ENCODE measurements at regions not wholly inside any gene's neighbourhood (a gene's known extent, or its start where the extent isn't known, plus 50 kb on each side); places are given as distances from the start of the nearest gene placed in this dataset.

- Histone ChIP-seq H3K27me3 (no peaks in the 10 kb centered on the region), H3K4me3 (no peak overlapping the region), H3K4me1 (peaks cover 0 to 4% (median 0%) of the 10 kb centered on the region in 12 donors), H3K27ac (no peak overlapping the region), H3K36me3 (no peaks in the 10 kb centered on the region), H3K9me3 (peaks cover 0 to 17% (median 0%) of the 10 kb centered on the region in 12 donors)
- intact Hi-C loops (cut with DNase I): no loop called here
- no peak for TF ChIP-seq POLR2A (IDR thresholded peaks at IDR 0.05)
- TF ChIP-seq, protein P1, sequence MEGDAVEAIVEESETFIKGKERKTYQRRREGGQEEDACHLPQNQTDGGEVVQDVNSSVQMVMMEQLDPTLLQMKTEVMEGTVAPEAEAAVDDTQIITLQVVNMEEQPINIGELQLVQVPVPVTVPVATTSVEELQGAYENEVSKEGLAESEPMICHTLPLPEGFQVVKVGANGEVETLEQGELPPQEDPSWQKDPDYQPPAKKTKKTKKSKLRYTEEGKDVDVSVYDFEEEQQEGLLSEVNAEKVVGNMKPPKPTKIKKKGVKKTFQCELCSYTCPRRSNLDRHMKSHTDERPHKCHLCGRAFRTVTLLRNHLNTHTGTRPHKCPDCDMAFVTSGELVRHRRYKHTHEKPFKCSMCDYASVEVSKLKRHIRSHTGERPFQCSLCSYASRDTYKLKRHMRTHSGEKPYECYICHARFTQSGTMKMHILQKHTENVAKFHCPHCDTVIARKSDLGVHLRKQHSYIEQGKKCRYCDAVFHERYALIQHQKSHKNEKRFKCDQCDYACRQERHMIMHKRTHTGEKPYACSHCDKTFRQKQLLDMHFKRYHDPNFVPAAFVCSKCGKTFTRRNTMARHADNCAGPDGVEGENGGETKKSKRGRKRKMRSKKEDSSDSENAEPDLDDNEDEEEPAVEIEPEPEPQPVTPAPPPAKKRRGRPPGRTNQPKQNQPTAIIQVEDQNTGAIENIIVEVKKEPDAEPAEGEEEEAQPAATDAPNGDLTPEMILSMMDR (IDR thresholded peaks at IDR 0.05): no peak
- DNase-seq (no peak), ATAC-seq (no peak)
Observed at GRCh38 chr9:87178302-87178701, 231.0 kb upstream of the GAS1 start.

DNA sequence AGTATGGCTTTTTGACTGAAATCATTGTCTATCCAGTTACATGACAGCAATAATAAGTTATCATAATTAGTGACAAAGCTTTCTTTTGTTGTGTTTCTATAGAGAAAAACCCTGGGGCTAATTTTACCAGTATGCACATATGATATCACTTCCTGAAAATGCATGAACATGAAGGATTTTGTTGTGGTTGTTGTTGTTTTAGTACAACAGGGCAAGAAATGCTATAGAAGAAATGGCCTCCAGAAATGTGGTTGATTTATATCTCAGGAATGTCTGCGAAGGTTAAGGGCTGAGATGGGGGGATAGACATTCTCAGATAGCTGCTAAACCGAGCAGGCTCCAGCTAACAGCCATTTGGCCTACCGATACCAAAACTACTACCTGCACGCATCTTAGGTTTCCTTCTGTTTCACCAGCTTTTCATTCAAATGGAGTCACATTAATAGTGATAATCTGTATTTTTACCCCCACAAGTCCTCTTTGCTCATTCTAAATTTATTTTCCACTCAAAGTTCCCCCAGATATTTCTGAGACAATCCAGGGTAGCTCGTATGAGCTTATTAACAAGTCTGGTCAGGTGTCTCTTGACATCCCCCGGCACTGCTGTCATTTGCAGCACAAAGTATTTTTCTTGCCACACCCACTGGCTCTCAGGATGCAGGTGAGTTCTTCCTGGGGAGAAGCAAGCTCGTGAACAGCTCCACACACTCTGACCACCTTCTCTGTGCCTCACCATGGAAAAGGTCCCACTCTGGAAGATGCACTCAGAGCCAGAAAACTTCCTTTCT, 232.4 kb upstream of the GAS1 start:
- DNase-seq (no peak), ATAC-seq (no peak)
- H3K36me3 ChIP-seq: no peaks in the 10 kb centered on the region
- TF ChIP-seq POLR2A (IDR thresholded peaks at IDR 0.05): no peak
- TF ChIP-seq, protein P1 (IDR thresholded peaks at IDR 0.05): no peak
- peaks cover 0 to 19% (median 0%) of the 10 kb centered on the region in 12 donors for H3K9me3 ChIP-seq
- H3K4me3 ChIP-seq: no peak overlapping the region
- H3K27ac ChIP-seq: no peak overlapping the region
- H3K4me1 ChIP-seq: peaks cover 0 to 4% (median 0%) of the 10 kb centered on the region in 12 donors
- H3K27me3 ChIP-seq: no peaks in the 10 kb centered on the region
- intact Hi-C loops (cut with DNase I): no loop called here
- WGBS, 4 donors: 78 to 94% (median 84%) methylated on average over 7 of the region's 7 CpGs

DNA sequence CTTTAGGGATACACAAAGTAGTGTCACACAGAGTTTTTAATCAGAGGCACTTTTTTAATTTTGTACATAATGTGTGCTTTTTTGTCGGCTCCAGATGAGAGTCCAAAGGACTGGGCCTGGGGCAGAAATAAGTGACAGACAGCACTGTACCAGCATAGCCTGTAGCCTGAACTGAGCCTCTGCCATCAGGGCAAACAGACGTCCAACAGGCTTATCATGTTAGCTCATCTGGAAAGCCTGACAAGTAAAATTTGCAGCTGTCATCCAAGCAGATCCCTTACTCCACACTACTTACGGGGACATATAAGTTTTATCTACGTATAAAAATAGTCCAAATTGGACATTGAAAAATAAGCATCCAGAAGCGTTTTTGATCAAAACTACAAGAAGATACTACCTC, 233.1 kb upstream of the GAS1 start:
- Histone ChIP-seq H3K27me3 (no peaks in the 10 kb centered on the region), H3K36me3 (no peaks in the 10 kb centered on the region), H3K27ac (no peak overlapping the region), H3K4me1 (peaks cover 0 to 4% (median 0%) of the 10 kb centered on the region in 12 donors), H3K9me3 (peaks cover 0 to 19% (median 0%) of the 10 kb centered on the region in 12 donors), H3K4me3 (no peak overlapping the region)
- intact Hi-C loops (cut with DNase I): no loop called here
- TF ChIP-seq, protein P1 (IDR thresholded peaks at IDR 0.05): no peak
- TF ChIP-seq POLR2A (IDR thresholded peaks at IDR 0.05): no peak
- 57 to 70% (median 63%) methylated on average over 5 of the region's 5 CpGs for WGBS, 4 donors
- DNase-seq (no peak), ATAC-seq (no peak)

DNA sequence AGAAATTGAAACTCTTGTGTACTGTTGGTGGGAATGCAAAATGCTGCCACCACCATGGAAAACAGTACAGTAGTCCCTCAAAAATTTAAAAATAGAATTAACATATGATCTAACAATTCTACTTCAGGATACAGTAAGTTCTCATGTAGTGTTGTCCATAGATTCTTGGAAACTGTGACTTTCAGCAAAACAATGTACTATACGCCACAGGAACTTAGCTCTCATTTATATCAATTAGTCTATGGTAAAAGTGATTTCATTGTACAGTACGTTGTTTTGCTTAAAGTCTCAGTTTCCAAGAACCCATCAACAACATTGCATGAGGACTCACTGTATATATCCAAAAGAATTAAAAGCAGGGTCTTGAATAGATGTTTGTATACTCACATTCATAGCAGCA, 233.5 kb upstream of the GAS1 start:
- Histone ChIP-seq H3K4me3 (no peak overlapping the region), H3K27me3 (no peaks in the 10 kb centered on the region), H3K4me1 (peaks cover 0 to 4% (median 0%) of the 10 kb centered on the region in 12 donors), H3K36me3 (no peaks in the 10 kb centered on the region), H3K9me3 (peaks cover 0 to 19% (median 0%) of the 10 kb centered on the region in 12 donors), H3K27ac (no peak overlapping the region)
- intact Hi-C loops (cut with DNase I): no loop called here
- TF ChIP-seq POLR2A (IDR thresholded peaks at IDR 0.05): no peak
- TF ChIP-seq, protein P1 (IDR thresholded peaks at IDR 0.05): no peak
- WGBS, 4 donors: 88 to 96% (median 92%) methylated on average over 2 of the region's 2 CpGs
- ATAC-seq: no peak
- DNase-seq: no peak

Measured in heart left ventricle (tissue), 16 donors.